ENCODE measurements at regions not wholly inside any gene's neighbourhood (a gene's known extent, or its start where the extent isn't known, plus 50 kb on each side); places are given as distances from the start of the nearest gene placed in this dataset.

DNA sequence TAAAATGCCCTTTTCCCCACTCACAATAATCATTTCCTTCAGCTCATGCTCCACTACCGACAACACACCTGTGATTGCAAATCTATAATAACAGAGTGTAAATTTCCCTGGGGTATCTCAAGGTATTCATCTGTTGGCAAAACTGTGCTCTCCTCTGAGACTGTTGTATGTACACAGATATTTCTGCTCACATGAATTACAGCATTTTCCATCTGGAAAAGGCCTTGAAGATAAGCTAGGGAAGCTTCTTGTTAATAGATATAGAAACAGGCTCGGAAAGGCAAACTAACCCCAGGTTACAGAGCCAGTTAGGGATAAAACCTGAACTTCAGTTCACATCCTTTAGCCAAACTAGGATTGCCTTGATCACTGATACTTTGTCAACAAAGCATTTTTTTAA is 210.4 kb upstream of the KRR1 start (continued):
- no peak for TF ChIP-seq ZNF462 (CRISPR knock-in tag; IDR thresholded peaks at IDR 0.05)
- TF ChIP-seq ZNF114 (CRISPR knock-in tag; IDR thresholded peaks at IDR 0.05) = no peak
- TF ChIP-seq ETS1 (IDR thresholded peaks at IDR 0.05) = no peak
- TF ChIP-seq POLR2AphosphoS5 (IDR thresholded peaks at IDR 0.05; ENCODE audit: low read depth) = no peak
- no peak for TF ChIP-seq STAT1 (IDR thresholded peaks at IDR 0.05; ENCODE audit: unreplicated experiment)
- no peak for TF ChIP-seq ZNF331 (CRISPR knock-in tag; IDR thresholded peaks at IDR 0.05; ENCODE audit: low read depth)
- no peak for TF ChIP-seq NANOG (IDR thresholded peaks at IDR 0.05; ENCODE audit: borderline replicate concordance)

- Histone ChIP-seq H3K9me2 (ENCODE audit: insufficient read depth) (no peaks in the 10 kb centered on the region), H4K20me1 (replicated peaks; ENCODE audit: insufficient read depth) (no peaks in the 10 kb centered on the region), H3K4me3 (no peak overlapping the region), H3K79me2 (replicated peaks; ENCODE audit: insufficient read depth) (no peaks in the 10 kb centered on the region), H3K27me3 (ENCODE audit: insufficient read depth) (no peaks in the 10 kb centered on the region), H3K27ac (ENCODE audit: low read depth) (peak overlapping the region; percentile 60; the same call in 1 of the 2 replicates), H3K4me1 (ENCODE audit: insufficient read depth) (peaks cover 29% of the 10 kb centered on the region), H2AFZ (no peak overlapping the region; the same call in 1 of the 2 replicates), H3F3A (replicated peaks; ENCODE audit: low read depth) (0 out of 2 replicates have a peak, but pooled peaks cover 10% of the 10 kb centered on the region), H3K4me2 (peak overlapping the region; percentile 46), H3K36me3 (ENCODE audit: insufficient read depth) (no peaks in the 10 kb centered on the region)
- Mint-ChIP-seq H3K27ac (peak overlapping the region; percentile 64), H3K4me1 (peaks cover 56% of the 10 kb centered on the region), H3K4me3 (no peak overlapping the region), H3K27me3 (ENCODE audit: insufficient read depth, low read depth, poor library complexity) (peaks cover 7% of the 10 kb centered on the region), H3K36me3 (ENCODE audit: low read depth) (no peaks in the 10 kb centered on the region), H3K9me3 (no peaks in the 10 kb centered on the region)
- DNase-seq (ENCODE audit: low spot score) (peak; percentile 44), ATAC-seq (peak; percentile 94)
- no peak for TF ChIP-seq REST (IDR thresholded peaks at IDR 0.05; ENCODE audit: unreplicated experiment)
- TF ChIP-seq NANOG (IDR thresholded peaks at IDR 0.05; ENCODE audit: borderline replicate concordance) = no peak
- no peak for TF ChIP-seq EZH2 (IDR thresholded peaks at IDR 0.05; ENCODE audit: low read depth, unreplicated experiment)
- no peak for TF ChIP-seq CREB1 (CRISPR knock-in tag; IDR thresholded peaks at IDR 0.05; ENCODE audit: low read depth)
- TF ChIP-seq ETS1 (IDR thresholded peaks at IDR 0.05) = no peak
- no peak for TF ChIP-seq POLR2AphosphoS5 (IDR thresholded peaks at IDR 0.05; ENCODE audit: low read depth)
- TF ChIP-seq EZH2phosphoT487 (IDR thresholded peaks at IDR 0.05; ENCODE audit: unreplicated experiment) = no peak
These were observed 209.6 kb upstream of the KRR1 start for GRCh38 chr12:75720812-75721641.

Measured in GM23338 (cell line).